ENCODE measurements at regions not wholly inside any gene's neighbourhood (a gene's known extent, or its start where the extent isn't known, plus 50 kb on each side); places are given as distances from the start of the nearest gene placed in this dataset.

- Mint-ChIP-seq H3K27ac (no peak overlapping the region), H3K36me3 (ENCODE audit: low read depth) (no peaks in the 10 kb centered on the region), H3K27me3 (no peaks in the 10 kb centered on the region), H3K4me1 (ENCODE audit: low read depth) (no peaks in the 10 kb centered on the region), H3K4me3 (no peak overlapping the region), H3K9me3 (no peaks in the 10 kb centered on the region)
- TF ChIP-seq, protein P1, sequence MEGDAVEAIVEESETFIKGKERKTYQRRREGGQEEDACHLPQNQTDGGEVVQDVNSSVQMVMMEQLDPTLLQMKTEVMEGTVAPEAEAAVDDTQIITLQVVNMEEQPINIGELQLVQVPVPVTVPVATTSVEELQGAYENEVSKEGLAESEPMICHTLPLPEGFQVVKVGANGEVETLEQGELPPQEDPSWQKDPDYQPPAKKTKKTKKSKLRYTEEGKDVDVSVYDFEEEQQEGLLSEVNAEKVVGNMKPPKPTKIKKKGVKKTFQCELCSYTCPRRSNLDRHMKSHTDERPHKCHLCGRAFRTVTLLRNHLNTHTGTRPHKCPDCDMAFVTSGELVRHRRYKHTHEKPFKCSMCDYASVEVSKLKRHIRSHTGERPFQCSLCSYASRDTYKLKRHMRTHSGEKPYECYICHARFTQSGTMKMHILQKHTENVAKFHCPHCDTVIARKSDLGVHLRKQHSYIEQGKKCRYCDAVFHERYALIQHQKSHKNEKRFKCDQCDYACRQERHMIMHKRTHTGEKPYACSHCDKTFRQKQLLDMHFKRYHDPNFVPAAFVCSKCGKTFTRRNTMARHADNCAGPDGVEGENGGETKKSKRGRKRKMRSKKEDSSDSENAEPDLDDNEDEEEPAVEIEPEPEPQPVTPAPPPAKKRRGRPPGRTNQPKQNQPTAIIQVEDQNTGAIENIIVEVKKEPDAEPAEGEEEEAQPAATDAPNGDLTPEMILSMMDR (IDR thresholded peaks at IDR 0.05) = no peak
- POLR2A ChIA-PET = interaction anchor here (0.8 to 1.0 kb wide), 2 partner anchors 13 to 67 kb away, joined by 3 read pairs; partner anchors contain the start of gene CD164
- intact Hi-C loops (cut with micrococcal nuclease) = no loop called here
- ATAC-seq (no peak), DNase-seq (no peak)
- CTCF ChIA-PET = interaction anchor here (1.2 to 1.7 kb wide), 2 partner anchors 14 to 68 kb away, joined by 3 to 5 read pairs; no protein-coding TSS in a partner anchor
Observed at GRCh38 chr6:109315341-109316110, 66.7 kb downstream of the CD164 start.

- DNase-seq (no peak), ATAC-seq (no peak)
- intact Hi-C loops (cut with micrococcal nuclease) = no loop called here
- CTCF ChIA-PET = interaction anchor here (1.2 kb wide), 1 partner anchor 13 kb away, joined by 3 read pairs; no protein-coding TSS in a partner anchor
- POLR2A ChIA-PET = no interaction called here
- Mint-ChIP-seq H3K36me3 (ENCODE audit: low read depth) (no peaks in the 10 kb centered on the region), H3K4me3 (no peak overlapping the region), H3K27ac (no peak overlapping the region), H3K9me3 (no peaks in the 10 kb centered on the region), H3K4me1 (ENCODE audit: low read depth) (no peaks in the 10 kb centered on the region), H3K27me3 (no peaks in the 10 kb centered on the region)
- TF ChIP-seq, protein P1 (IDR thresholded peaks at IDR 0.05) = no peak
Observed at GRCh38 chr6:109314313-109314712, 68.0 kb downstream of the CD164 start.

DNA sequence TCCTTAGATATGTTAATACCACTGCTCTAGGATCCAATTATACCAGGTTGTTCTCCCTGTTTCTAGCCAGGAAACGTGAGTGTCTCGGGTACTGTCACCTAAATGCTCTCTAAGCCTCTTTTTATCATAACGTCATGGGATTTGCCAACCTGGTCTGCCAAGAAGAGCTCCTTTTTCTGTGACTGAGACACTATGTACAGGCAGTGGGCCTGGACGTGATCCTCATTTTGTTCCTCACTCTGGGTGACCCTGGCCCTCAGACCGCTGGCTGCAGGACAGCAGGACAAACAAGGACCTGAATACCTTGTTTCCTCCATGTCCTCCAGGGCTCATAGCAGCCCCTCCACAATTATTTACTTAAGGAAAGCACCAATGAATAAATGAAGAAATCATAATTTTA is 69.1 kb downstream of the CD164 start:
- DNase-seq (no peak), ATAC-seq (no peak)
- no peaks in the 10 kb centered on the region for H3K9me3 Mint-ChIP-seq
- TF ChIP-seq, protein P1 (IDR thresholded peaks at IDR 0.05) = no peak
- H3K36me3 Mint-ChIP-seq (ENCODE audit: low read depth) = no peaks in the 10 kb centered on the region
- ChIA-PET POLR2A (no interaction called here), CTCF (no interaction called here)
- no peak overlapping the region for H3K27ac Mint-ChIP-seq
- no peaks in the 10 kb centered on the region for H3K27me3 Mint-ChIP-seq
- peaks cover 1% of the 10 kb centered on the region for H3K4me1 Mint-ChIP-seq (ENCODE audit: low read depth)
- intact Hi-C loops (cut with micrococcal nuclease) = no loop called here
- H3K4me3 Mint-ChIP-seq = no peak overlapping the region

- Mint-ChIP-seq H3K4me3 (no peak overlapping the region), H3K36me3 (ENCODE audit: low read depth) (no peaks in the 10 kb centered on the region), H3K4me1 (ENCODE audit: low read depth) (peaks cover 9% of the 10 kb centered on the region), H3K27me3 (no peaks in the 10 kb centered on the region), H3K9me3 (no peaks in the 10 kb centered on the region), H3K27ac (no peak overlapping the region)
- CTCF ChIA-PET = interaction anchor here (1.0 kb wide), 1 partner anchor 123 kb away, joined by 5 read pairs; no protein-coding TSS in a partner anchor
- POLR2A ChIA-PET = no interaction called here
- DNase-seq (no peak), ATAC-seq (no peak)
- TF ChIP-seq, protein P1 (IDR thresholded peaks at IDR 0.05) = no peak
- intact Hi-C loops (cut with micrococcal nuclease) = no loop called here
Observed at GRCh38 chr6:109311471-109311870, 70.8 kb downstream of the CD164 start.

DNA sequence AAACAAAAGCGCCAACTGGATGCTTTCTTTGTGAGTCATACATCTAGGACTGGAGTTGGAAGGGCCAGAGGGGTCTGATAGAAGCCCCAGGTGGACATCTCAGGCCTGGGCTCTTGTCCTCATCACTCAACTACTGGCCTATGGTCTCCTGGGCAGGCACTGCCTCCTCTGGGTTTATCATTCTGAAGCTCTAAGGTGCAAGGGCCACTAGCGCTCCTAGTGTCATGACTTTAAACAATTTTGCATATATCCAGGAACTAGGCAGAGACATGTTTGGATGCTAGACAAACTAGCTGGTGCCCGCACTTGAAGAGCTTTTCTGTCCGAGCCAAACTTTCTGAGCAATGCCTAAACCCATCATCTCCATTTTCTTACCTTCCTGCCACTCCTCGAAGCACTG is 72.3 kb downstream of the CD164 start:
- Mint-ChIP-seq H3K27me3 (no peaks in the 10 kb centered on the region), H3K27ac (no peak overlapping the region), H3K9me3 (no peaks in the 10 kb centered on the region), H3K4me1 (ENCODE audit: low read depth) (peaks cover 10% of the 10 kb centered on the region), H3K4me3 (no peak overlapping the region), H3K36me3 (ENCODE audit: low read depth) (no peaks in the 10 kb centered on the region)
- POLR2A ChIA-PET = no interaction called here
- no peak for DNase-seq
- intact Hi-C loops (cut with micrococcal nuclease) = no loop called here
- TF ChIP-seq, protein P1 (IDR thresholded peaks at IDR 0.05) = no peak
- no peak for ATAC-seq
- CTCF ChIA-PET = no interaction called here

All from activated CD8-positive, alpha-beta T cell treated with anti-CD3 and anti-CD28 coated beads for 36 hours (primary cell).